RWPE2 (cell line): ENCODE measurements at regions not wholly inside any gene's neighbourhood (a gene's known extent, or its start where the extent isn't known, plus 50 kb on each side); places are given as distances from the start of the nearest gene placed in this dataset.

ENCODE experiments used
- ATAC-seq: fragments of 200-7000 bp; cut with Tn5 transposase; 3 replicates; pipeline ENCODE4 v1.9.1; 2021; ENCODE audit warnings: low read depth
- DNase-seq: peaks from one replicate; pipeline ENCODE4 v3.0.0-alpha.2; 2020; ENCODE audit warnings: low spot score
- H3K27ac ChIP-seq: fragments of 450-650 bp; 2 replicates; pipeline ENCODE4 v1.5.1; 2017; ENCODE audit warnings: mild to moderate bottlenecking; ENCODE audit not compliant: poor library complexity, severe bottlenecking
- H3K27me3 ChIP-seq: fragments of 250-450 bp; sonication (Bioruptor Pico); 2 replicates; pipeline ENCODE4 v1.5.1; 2021; ENCODE audit warnings: mild to moderate bottlenecking, moderate library complexity; ENCODE audit not compliant: insufficient read depth, poor library complexity, severe bottlenecking
- H3K36me3 ChIP-seq: fragments of 250-450 bp; sonication (Bioruptor Pico); 2 replicates; pipeline ENCODE4 v1.5.1; 2020; ENCODE audit warnings: low read depth, mild to moderate bottlenecking, moderate library complexity
- H3K4me1 ChIP-seq: fragments of 250-450 bp; sonication (Bioruptor Pico); 2 replicates; pipeline ENCODE4 v1.5.1; 2021; ENCODE audit warnings: mild to moderate bottlenecking, moderate library complexity; ENCODE audit not compliant: insufficient read depth, poor library complexity, severe bottlenecking
- H3K4me3 ChIP-seq: fragments of 250-450 bp; sonication (Bioruptor Pico); 2 replicates; pipeline ENCODE4 v1.5.1; 2021; ENCODE audit warnings: mild to moderate bottlenecking, moderate library complexity; ENCODE audit not compliant: severe bottlenecking
- H3K9me3 ChIP-seq: fragments of 250-450 bp; sonication (Bioruptor Pico); 2 replicates; pipeline ENCODE4 v1.5.1; 2021; ENCODE audit warnings: mild to moderate bottlenecking, moderate library complexity; ENCODE audit not compliant: severe bottlenecking
- CTCF ChIP-seq: fragments of 450-650 bp; IDR thresholded peaks from one replicate; pipeline ENCODE4 v1.5.1; 2017; ENCODE audit warnings: mild to moderate bottlenecking, moderate library complexity; ENCODE audit not compliant: poor library complexity, severe bottlenecking

DNA sequence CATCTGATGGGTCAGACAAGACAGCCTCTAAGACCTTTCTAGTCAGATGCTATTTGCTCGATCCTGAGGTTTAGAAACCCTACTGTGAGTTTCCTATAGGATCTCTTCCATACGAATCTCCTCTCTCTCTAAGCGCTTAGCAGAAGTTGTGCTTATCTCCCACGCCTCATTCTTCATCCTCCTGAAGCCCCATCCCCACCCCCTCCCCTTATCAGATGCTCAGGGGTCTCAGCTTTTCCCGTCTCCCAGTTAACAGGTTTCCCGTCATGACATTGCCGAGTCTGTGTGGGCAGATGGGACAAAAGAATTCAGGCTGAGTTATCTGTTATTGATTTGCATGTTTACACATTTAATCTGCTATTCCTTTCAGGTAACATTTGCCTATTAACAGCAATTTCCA, 99.0 kb upstream of the PIRT start:
- Histone ChIP-seq H3K27ac (no peak overlapping the region), H3K4me1 (no peaks in the 10 kb centered on the region), H3K4me3 (no peak overlapping the region), H3K36me3 (no peaks in the 10 kb centered on the region), H3K27me3 (no peaks in the 10 kb centered on the region), H3K9me3 (peaks cover 5% of the 10 kb centered on the region)
- no peak for TF ChIP-seq CTCF
- no peak for ATAC-seq
- no peak for DNase-seq

DNA sequence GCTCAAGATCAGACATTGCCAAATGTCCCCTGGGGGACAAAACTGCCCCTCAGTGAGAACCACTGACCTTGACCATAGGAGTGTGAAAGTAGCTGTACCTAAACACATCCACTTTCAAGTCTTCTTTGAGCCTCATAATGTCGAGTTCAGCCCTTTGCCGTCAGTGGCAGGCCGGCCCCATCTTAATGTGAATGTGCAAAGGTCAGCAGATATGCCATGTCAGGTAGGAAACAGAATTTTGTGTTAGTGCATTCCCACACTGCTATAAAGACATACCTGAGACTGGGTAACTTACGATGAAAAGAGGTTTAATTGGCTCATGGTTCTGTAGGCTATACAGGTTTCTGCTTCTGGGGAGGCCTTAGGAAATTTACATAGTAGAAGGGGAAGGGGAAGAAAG, 95.1 kb upstream of the PIRT start:
- peaks cover 5% of the 10 kb centered on the region for H3K9me3 ChIP-seq
- TF ChIP-seq CTCF = no peak
- no peak overlapping the region for H3K4me3 ChIP-seq
- ATAC-seq (no peak), DNase-seq (no peak)
- no peaks in the 10 kb centered on the region for H3K36me3 ChIP-seq
- H3K27me3 ChIP-seq = no peaks in the 10 kb centered on the region
- H3K4me1 ChIP-seq = no peaks in the 10 kb centered on the region
- H3K27ac ChIP-seq = no peak overlapping the region

DNA sequence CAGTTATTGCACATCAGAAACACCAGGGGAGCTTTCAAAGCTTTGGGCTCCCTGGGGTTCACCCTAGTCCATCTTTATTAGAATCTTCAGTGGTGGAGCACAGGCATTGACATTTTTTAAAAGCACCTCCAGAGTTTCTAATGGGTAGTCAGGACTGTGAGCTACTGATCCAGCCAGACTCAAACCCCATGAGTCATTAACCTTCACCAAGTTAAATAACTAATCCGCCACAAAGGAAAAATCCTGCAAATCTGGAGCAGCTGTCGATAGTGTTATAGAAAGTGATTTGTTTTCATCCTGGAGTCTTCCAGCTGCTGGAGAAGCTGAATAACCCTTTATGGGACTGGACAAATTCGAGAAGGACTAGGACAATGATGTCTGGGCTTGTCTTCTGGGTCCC, 93.2 kb upstream of the PIRT start:
- H3K4me1 ChIP-seq = no peaks in the 10 kb centered on the region

GRCh38 chr17:10927712-10928111, 89.8 kb upstream of the PIRT start:
- ATAC-seq = no peak
- TF ChIP-seq CTCF = no peak
- Histone ChIP-seq H3K4me3 (no peak overlapping the region), H3K9me3 (no peaks in the 10 kb centered on the region), H3K27me3 (no peaks in the 10 kb centered on the region), H3K4me1 (no peaks in the 10 kb centered on the region), H3K36me3 (no peaks in the 10 kb centered on the region), H3K27ac (no peak overlapping the region)
- no peak for DNase-seq

More for the DNA sequence above, 93.2 kb upstream of the PIRT start:
- no peaks in the 10 kb centered on the region for H3K36me3 ChIP-seq
- DNase-seq = no peak
- H3K9me3 ChIP-seq = peaks cover 5% of the 10 kb centered on the region
- no peak overlapping the region for H3K4me3 ChIP-seq
- no peak for ATAC-seq
- H3K27ac ChIP-seq = no peak overlapping the region
- H3K27me3 ChIP-seq = no peaks in the 10 kb centered on the region
- TF ChIP-seq CTCF = no peak

DNA sequence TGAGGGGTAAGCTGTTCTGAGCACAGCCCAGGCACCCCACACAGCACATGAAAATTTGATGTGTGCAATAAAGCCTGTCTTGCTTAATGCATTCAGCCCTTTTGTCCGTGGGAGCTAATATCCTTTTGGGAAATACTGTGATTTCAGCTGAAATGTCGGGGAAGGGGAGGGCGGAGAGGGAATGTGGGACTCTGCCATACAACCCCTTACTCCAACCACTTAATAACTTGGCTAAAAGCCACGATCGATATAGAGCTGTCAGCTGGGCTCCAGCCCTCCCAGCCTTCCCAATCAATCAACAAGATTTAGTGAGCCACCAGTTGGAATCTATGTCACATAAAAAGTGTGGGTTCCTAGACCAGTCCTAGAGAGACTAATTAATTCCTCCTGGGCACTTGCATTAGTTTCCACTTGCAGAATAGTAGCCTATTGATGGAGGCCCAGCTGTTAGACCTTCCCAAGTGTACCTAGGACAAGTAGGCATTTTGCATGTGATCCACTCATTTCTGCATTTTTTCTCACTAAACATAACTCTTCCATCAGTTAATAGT, 82.7 kb upstream of the PIRT start:
- no peaks in the 10 kb centered on the region for H3K36me3 ChIP-seq
- H3K27ac ChIP-seq = no peak overlapping the region
- H3K4me1 ChIP-seq = no peaks in the 10 kb centered on the region
- DNase-seq (no peak), ATAC-seq (no peak)
- no peak overlapping the region for H3K4me3 ChIP-seq
- no peak for TF ChIP-seq CTCF
- H3K27me3 ChIP-seq = no peaks in the 10 kb centered on the region
- H3K9me3 ChIP-seq = no peaks in the 10 kb centered on the region
